HG02870 (cell line): ENCODE measurements at regions not wholly inside any gene's neighbourhood (a gene's known extent, or its start where the extent isn't known, plus 50 kb on each side); places are given as distances from the start of the nearest gene placed in this dataset.
A peak's percentile ranks its signal among the peaks of the same experiment; 100 is the strongest.

Experiments
- ATAC-seq: cut with Tn5 transposase; IDR thresholded peaks from one replicate; pipeline ENCODE4 v1.9.1; 2021; ENCODE audit warnings: mild to moderate bottlenecking, moderate library complexity; ENCODE audit not compliant: unreplicated experiment

DNA sequence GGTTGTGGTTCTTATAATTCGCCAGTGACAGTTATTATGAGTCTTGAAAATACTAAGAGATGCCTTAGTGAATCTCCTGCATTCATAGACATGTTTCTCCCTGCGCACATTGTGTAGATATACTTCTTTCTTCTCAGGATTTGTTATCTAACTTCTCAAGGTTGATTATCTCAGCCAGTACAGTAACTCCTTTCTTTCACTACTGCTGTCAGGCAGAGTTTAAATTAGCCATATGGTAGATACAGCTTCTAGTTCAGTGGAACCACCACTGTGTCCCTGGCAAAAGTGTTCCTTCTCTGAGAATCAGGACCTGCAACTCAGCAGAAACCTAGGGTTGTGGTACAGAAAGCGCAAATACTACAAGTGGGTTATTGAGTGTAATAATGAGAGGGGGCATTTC is 175.0 kb upstream of the SGO1 start:
- no peak for ATAC-seq

DNA sequence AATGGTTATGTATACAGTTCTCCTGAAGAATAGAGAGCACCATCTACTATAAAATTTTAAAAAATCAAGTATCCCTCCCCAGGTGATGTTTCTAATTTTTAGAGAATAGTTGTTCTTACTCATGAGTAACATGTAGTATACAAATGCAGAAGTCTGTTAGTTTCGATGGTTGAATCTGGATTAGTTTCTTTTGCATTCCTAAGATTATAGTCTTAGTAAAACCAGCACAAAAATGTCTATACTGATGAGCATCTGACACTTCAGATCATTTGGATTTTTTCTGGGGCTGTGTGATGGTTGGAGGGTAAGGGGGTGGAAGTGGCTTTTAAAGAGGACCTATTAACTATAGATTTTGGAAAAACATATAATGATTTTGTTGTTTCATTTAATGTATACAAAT is 167.3 kb upstream of the SGO1 start:
- no peak for ATAC-seq

DNA sequence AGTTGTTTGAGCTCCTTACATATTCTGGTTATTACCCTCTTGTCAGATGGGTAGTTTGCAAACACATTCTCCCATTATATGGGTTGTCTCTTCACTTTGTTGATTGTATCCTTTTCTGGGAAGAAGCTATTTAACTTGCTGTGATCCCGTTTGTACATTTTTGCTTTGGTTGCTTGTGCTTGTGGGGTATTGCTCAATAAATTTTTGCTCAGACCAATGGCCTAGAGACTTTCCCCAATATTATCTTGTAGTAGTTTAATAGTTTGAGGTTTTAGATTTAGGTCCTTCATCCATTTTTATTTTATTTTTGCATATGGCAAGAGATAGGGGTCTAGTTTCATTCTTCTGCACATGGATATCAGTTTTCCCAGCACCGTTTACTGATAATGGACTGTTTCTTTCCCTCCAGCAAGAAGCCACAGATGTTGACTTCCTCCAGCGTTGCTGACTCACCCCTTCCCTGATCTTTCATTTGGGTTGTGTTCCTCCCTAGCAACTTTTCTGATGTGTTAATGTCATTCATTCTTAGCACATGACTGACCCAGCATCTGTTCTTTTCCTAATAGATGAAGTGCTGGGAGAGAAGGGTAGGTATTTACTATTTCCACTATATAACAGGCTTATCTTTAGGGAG is 166.7 kb upstream of the SGO1 start:
- no peak for ATAC-seq

DNA sequence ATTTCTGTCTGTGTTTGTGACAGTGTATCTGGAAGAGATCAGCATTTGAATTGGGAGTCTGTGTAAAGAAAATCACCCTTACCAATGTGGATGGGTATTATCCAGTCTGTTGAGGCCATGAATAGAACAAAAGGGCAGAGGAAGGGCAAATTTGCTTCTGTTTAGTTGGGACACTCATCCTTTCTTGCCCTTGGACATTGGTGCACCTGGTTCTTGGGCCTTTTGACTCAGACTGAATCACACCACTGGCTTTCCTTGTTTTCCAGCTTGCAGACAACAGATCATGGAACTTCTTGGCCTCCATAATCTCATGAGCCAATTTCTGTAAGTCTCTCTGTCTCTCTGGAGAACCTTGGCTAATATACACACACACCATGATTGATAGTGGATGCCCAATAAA is 164.4 kb upstream of the SGO1 start:
- ATAC-seq, result no peak

DNA sequence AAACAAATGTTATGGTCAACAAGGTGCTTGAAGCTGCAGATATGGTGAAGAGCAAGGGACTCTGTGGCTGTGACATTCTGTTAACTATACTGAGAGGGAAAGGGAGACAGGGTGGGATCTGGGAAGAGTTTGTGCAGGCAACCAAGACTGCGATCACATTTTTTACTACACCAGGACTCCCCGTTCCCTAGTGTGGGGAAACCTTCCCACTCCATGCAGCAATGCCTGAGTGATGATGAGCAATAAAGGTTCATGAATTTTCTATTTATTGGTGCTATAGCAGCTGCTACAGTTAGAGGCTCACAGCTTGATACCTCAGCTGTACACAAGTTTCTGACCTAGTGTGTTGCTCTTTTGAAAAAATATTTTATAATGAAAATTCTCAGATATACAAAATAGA is 160.9 kb upstream of the SGO1 start:
- no peak for ATAC-seq

DNA sequence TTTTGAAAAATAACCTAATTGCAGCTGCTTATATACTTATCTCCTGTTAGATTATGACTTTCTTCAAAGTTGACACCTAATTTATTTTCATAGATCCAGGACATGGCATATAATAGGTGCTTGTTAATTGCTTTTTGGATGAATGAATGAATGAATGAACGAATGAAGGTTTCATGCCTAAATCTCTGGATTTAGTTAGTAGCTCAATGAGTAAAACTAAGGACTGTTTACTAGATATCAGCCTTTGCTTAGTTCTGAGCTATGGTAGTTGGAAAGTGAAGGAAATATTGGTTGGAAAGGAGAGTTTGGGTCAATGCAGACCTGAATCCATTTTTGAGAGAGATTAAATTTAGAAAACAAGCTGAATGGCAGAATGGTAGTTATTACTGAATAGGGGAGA is 160.4 kb upstream of the SGO1 start:
- no peak for ATAC-seq

DNA sequence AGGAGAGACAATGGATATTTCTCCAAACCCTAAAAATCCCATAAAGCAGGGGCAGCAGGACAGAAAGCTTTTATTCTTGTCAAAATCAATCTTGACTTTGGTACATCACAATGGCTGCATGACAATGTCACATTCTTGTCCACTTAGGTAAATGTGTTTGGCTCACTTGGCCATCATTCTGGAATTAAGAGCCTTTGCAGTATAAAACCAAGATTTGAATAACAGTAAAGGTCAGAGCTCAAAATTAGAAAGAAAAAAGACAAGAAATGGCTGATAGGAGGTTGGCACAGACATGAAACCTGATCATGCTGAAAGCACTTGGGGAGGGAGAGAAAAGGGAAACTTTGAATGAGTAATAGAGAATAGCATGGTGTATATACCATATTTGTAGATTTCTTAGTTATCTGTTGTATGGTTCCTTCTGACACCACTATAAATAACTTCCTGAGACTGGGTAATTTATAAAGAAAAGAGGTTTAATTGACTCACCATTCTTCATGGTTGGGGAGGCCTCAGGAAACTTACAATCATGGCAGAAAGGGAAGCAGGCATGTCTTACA is 158.5 kb upstream of the SGO1 start:
- ATAC-seq, result no peak

DNA sequence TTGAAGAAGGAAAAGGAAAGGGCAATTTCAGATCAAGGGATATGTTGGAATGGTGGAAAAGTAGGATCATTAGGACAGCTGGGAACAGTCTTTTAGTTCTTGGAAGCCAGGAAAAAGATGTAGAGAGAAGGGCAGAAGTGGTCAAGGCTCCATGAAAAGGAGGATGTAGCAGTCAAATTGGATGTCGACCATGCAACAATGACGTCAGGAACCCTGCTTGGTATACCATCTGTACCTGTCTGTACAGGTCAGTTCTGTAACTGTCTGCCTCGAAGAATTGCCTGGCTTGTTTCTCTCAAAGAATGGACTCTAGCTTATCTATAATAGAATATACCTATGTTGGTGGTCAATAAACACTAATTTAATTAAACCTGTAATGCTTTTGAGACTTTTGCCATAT is 157.8 kb upstream of the SGO1 start:
- no peak for ATAC-seq

DNA sequence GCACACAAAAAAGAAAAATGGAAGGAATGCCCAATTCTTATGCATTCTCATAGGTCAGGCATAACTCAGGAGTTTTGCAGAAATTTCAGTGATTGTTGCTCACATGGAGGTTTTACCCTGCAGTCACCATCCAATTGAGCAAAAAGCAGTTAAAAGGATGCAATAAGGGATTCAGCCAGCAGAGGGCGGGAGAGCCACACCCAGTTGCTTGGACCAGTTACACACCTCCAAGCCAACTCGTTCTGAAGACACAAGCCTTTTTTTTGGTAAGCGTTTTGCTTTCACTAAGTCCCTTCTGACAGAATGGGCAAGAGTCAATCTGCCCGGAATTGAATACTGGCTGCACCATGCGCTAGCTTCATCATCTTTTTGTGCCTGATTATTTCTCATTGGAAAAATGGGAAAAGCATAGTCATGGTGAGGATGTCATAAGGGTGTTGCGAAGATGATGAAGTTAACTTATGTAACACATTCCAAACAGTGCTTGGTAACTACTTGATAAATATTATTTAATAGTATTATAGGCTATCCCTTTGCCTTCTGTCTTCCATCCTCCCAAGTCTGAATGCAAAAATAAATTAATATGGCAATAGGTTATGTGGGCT is 154.4 kb upstream of the SGO1 start:
- ATAC-seq, result peak; percentile 89

DNA sequence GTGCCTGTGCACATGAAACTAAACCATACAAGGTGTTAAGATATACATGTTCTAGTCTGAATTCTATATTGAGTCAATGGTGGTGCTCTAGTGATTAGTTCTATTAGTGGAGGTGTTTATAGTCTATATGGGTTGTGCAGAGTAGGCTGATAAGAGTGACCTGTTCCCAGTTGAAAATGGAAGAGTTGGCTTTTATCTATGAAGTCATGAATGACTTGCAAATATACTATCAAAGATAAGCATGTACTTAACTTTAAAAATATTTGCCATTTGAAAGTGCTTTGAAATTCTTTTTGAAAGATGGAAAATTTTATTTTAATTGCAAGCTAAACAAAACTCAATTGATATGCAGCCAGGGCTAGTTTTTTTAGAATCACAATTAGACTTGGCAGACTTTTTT is 150.6 kb upstream of the SGO1 start:
- ATAC-seq, result no peak

DNA sequence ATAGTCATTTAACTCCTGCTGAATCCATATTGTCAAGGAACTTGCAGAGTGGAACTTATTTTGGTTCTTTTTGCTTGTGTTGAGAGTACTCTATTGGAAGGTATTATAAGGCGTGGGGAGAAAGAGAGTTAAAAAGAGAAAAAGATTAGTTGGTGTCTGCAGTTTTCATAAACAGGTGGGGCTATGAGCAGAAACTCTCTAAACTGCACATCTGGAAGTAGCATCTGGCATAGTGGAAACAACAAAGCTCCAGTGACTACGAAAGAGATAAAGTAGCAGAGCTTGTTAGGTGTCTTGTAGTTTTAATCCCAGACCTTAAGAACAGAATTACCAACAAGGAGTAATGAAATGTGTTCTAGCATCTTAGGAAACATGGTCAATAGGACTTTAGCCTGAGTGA is 148.8 kb upstream of the SGO1 start:
- ATAC-seq, result no peak

DNA sequence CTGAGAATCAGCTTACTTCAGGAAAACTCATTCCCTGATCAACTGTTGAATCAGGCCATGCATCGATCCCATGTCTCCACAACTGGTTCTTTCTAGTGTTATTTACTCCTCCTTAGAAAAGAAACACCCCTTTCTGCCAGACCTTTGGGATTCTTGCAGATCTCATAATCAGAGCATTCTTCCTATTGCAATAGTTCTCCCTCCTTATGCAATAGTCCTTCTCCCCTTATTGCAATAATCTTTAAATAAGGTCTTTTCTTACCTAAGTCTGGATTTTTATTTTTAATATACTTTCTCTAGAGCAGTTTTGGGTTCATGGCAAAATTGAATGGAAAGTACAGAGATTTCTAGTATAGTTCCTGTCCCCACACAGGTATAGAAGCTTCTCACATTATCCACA is 141.9 kb upstream of the SGO1 start:
- ATAC-seq, result no peak

DNA sequence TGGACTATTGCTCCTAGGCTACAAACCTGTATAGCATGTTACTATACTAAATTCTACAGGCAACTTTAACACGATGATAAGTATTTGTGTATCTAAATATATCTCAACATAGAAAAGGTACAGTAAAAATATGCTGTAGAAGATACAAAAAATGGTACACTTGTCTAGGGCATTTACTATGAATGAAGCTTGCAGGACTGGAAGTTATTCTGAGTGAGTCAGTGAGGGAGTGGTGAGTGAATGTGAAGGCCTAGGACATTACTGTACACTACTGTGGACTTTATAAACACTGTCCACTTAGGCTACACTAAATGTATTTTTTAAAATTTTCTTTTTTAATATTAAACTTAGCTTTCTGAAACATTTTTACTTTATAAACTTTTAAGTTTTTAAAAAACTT is 140.5 kb upstream of the SGO1 start:
- no peak for ATAC-seq

DNA sequence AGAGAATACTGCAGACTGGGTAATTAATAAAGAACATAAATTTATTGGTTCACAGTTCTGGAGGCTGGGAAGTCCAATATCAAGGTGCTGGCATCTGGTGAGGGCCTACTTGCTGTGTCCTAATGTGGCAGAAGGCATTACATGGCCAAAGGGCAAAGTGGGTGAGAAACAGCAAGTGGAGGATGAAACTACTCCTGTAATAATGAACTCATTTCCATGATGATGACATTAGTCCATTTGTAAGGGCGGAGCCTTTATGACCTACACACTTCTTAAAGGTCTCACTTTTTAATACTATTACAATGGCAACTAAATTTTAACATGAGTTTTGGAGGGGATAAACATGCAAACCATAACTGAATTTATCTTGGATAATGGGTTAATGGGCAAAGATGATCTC is 139.6 kb upstream of the SGO1 start:
- ATAC-seq, result no peak

DNA sequence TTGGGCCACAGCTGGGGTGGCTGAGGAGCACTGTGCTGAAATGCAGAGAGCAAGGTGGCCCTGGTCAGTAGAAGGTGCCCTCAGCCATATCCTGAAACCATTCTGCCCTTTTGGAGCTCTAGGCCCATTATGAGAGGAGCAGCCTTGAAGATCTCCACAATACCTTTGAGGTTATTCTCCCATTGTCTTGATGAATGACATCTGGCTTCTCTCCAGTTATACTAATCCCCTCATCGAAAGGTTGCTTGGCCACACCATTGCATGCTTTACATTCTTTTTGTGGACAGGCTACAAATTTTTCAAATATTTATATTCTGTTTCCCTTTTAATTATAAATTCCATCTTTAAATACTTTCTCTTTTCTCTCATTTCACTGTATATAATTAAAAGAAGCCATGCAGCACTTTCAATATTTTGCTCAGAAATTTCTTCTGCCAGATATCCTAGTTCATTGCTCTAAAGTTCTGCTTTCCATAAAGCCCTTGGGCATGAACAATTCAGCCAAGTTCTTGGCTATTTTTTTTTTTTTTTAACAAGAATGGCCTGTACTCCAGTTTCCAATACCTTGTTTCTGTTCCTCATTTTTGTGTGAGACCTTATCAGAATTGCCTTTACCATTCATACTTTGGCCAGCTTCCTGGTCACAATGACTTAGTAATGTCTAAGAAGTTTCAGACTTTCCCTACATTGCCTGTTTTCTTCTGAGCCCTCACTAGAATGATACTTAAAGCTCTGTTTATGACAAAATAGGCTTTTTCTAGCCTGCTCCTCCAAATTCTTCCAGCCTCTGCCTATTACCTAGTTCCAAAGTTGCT is 138.9 kb upstream of the SGO1 start:
- ATAC-seq, result peak; percentile 99

DNA sequence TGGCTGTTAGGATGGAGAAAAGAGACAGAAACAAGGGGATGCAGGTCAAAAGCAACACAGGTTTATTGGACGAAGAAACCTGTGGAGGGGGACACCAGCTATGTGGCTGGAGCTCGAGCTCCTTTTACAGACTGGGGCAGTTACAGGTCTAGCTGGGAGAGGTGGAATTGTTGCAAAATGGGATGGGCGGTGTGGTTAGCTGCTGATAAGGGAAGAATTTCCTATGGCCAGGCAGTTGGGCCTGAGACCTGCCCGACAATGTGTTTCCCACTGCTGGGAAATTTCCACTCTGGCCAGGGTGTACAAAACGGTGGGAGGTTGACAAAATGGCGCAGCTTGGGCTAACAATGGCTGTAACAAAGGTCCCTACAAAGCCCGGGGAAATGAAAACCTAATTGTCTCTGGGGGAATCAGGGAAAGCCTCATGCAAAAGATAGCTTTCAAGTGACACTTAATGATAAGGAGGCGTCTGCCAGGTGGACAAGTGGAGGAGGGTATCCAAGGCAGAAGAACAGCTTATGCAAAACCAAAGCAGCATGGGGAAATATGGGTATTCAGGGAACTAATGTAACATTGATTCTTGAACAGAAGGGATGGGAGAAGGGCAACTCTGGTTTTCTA is 137.4 kb upstream of the SGO1 start:
- ATAC-seq, result no peak

DNA sequence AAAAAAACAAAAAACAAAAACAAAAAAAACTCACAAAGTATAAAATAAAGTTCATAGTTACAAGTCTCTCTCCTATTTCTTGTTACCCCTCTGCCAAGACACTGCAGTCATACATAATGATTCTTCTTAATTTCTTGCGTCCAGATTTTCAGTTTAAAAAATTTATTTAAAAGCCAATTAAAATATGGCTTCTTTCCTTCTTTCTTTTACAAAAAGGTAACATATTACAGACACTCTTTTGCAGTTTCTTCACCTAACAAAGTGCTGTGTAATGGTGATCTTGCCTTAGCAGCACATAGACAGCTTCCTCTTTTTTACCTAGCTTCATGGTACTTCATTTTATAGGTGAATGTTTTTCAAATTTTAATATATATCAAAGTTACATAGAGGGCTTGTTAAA is 136.1 kb upstream of the SGO1 start:
- no peak for ATAC-seq

DNA sequence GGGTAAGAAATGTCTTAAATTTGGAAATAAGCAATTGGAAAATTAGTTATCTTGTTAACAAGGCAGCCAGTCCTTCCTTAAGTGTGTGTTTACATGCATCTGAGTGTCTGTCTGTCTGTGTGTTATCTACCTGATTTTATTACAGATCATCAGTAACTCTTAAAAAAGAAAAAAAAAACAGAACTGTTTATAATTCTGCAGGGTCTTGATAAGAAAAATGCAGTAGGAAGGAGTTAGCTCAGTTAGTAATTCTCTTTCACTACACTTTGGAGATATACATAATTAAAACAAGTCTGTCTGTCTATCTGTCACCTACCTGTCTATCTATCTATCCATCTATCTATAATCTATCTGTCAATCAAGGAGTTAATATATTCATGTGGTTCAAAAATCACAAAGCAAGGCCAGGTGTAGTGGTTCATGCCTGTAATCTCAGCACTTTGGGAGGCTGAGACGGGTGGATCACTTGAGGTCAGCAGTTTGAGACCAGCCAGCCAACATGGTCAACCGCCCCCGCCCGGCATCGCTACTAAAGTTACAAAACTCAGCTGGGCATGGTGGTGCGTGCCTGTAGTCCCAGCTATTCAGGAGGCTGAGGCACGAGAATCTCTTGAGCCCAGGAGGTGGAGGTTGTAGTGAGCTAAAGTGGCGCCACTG is 135.5 kb upstream of the SGO1 start:
- no peak for ATAC-seq

DNA sequence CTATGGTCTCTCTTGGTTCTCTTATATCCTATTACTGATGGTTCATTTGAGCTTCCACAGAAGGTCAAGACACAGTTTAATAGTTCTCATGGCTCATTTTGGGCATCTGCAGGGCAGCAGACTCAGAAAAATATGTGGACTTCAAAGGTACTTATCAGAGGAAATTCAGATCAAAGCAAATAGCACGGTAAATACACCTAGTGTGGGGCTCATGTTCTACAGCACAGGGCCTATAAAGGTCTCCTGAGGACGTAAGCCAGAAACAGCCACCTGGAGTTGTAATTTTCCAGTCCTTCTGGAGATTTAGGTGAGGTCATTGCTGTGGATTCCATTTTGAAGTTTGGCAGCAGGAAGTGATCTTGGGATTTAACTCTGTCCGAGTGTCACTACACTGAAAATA is 134.5 kb upstream of the SGO1 start:
- no peak for ATAC-seq

DNA sequence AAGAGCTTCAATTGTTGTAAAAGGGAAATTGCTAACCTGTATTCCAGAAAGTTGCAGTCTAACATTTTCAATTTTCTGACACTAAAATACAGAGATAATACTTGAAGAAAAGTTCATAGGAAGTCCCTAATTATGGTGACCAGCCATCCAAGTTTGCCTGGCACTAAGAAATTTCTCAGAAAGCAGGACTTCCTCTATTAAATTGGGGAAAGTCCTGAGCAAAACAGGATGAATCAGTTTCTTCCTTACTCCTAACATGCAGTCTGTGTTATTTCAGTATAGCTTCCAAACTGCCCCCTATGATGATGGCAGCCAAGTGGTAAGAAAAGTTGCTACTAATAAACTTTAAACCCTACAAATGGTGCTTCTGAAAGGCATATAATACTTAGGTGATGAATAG is 133.5 kb upstream of the SGO1 start:
- ATAC-seq, result no peak

DNA sequence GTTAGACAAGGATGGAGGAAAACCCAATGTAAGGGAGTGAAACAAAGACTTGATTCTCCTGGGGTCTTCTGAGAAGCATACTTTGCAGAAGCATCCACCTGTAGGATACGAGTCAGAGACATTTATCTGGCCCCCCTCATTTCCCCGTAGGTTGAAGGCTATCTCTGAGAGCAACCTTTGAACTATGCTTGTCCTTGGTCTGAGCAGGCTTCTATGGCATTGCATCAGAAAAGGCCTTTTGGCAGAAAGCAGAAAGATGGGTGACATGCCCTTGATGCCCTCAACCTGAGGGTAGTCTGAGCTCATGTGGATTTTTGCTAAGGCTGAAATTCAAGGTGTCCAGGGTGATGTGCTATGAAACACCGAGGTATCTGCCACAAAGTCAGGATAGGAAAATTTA is 131.6 kb upstream of the SGO1 start:
- no peak for ATAC-seq
